ENCODE measurements at regions not wholly inside any gene's neighbourhood (a gene's known extent, or its start where the extent isn't known, plus 50 kb on each side); places are given as distances from the start of the nearest gene placed in this dataset.
A peak's percentile ranks its signal among the peaks of the same experiment; 100 is the strongest.

DNA sequence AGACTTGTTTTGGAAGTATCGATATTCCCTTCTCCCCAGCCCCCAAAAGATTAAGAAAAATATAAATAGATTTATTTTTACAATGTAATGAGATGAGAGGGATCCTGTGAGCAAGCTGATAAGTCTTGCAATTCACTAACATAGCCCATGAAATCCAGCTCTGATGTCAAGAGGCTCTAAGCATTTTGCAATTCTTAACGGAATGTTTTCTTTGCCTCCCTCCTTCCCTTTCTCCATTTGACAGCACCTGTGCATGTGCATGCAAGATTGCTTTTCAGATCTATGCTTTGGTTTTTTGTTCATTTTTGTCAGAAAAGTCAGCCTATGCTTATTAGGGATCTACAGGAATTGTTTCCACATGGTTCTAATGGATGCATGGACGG is 169.9 kb downstream of the SLIT2 start:
- Histone ChIP-seq H3K4me1 (ENCODE audit: insufficient read depth, insufficient read length) (no peaks in the 10 kb centered on the region), H3K9me3 (ENCODE audit: insufficient read depth, low read length) (no peaks in the 10 kb centered on the region), H3K9ac (ENCODE audit: insufficient read length, low read depth) (no peak overlapping the region), H3K4me3 (ENCODE audit: insufficient read length, low read depth) (no peak overlapping the region), H3K36me3 (ENCODE audit: insufficient read depth, insufficient read length, low read length) (no peaks in the 10 kb centered on the region), H3K27me3 (ENCODE audit: insufficient read depth, insufficient read length) (no peaks in the 10 kb centered on the region)
- no peak for TF ChIP-seq ZNF274 (IDR thresholded peaks at IDR 0.05; ENCODE audit: low read depth, low read length)
- TF ChIP-seq SUZ12 (IDR thresholded peaks at IDR 0.05; ENCODE audit: extremely low read depth, insufficient read depth, insufficient read length) = no peak
- TF ChIP-seq YY1 (IDR thresholded peaks at IDR 0.05; ENCODE audit: insufficient read depth, insufficient read length) = no peak
- no peak for DNase-seq (ENCODE audit: low read depth, low spot score)

DNA sequence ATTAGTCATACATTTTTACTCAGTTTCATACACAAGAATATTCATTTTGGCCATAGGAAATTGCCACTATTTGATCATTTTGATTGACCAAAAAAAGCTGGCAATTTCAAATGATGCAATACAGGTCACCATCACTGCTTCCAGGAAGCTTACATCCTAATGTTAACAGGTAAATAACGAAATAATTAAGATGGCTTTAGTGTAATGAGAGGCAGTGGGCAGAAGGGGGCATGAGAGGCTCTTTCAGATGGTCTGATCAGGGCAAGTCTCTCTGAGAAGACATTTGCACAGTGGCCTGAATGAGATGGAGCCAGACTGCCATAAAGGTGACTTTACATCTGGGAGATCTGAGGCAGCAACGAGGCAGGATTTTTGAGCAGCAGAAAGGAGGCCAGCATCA is 170.7 kb downstream of the SLIT2 start:
- Histone ChIP-seq H3K4me3 (ENCODE audit: insufficient read length, low read depth) (no peak overlapping the region), H3K36me3 (ENCODE audit: insufficient read depth, insufficient read length, low read length) (no peaks in the 10 kb centered on the region), H3K9me3 (ENCODE audit: insufficient read depth, low read length) (no peaks in the 10 kb centered on the region), H3K9ac (ENCODE audit: insufficient read length, low read depth) (no peak overlapping the region), H3K27me3 (ENCODE audit: insufficient read depth, insufficient read length) (no peaks in the 10 kb centered on the region), H3K4me1 (ENCODE audit: insufficient read depth, insufficient read length) (no peaks in the 10 kb centered on the region)
- DNase-seq (ENCODE audit: low read depth, low spot score) = peak; percentile 61
- TF ChIP-seq ZNF274 (IDR thresholded peaks at IDR 0.05; ENCODE audit: low read depth, low read length) (no peak), SUZ12 (IDR thresholded peaks at IDR 0.05; ENCODE audit: extremely low read depth, insufficient read depth, insufficient read length) (no peak), YY1 (IDR thresholded peaks at IDR 0.05; ENCODE audit: insufficient read depth, insufficient read length) (no peak)

GRCh38 chr4:20423420-20423819 is 171.7 kb downstream of the SLIT2 start:
- Histone ChIP-seq H3K36me3 (ENCODE audit: insufficient read depth, insufficient read length, low read length) (no peaks in the 10 kb centered on the region), H3K4me1 (ENCODE audit: insufficient read depth, insufficient read length) (no peaks in the 10 kb centered on the region), H3K9me3 (ENCODE audit: insufficient read depth, low read length) (no peaks in the 10 kb centered on the region), H3K4me3 (ENCODE audit: insufficient read length, low read depth) (no peak overlapping the region), H3K9ac (ENCODE audit: insufficient read length, low read depth) (no peak overlapping the region), H3K27me3 (ENCODE audit: insufficient read depth, insufficient read length) (no peaks in the 10 kb centered on the region)
- DNase-seq (ENCODE audit: low read depth, low spot score) = no peak
- no peak for TF ChIP-seq SUZ12 (IDR thresholded peaks at IDR 0.05; ENCODE audit: extremely low read depth, insufficient read depth, insufficient read length)

- H3K9me3 ChIP-seq (ENCODE audit: insufficient read depth, low read length) = no peaks in the 10 kb centered on the region
- H3K4me3 ChIP-seq (ENCODE audit: insufficient read length, low read depth) = no peak overlapping the region
- H3K36me3 ChIP-seq (ENCODE audit: insufficient read depth, insufficient read length, low read length) = no peaks in the 10 kb centered on the region
- H3K9ac ChIP-seq (ENCODE audit: insufficient read length, low read depth) = no peak overlapping the region
- no peak for TF ChIP-seq YY1 (IDR thresholded peaks at IDR 0.05; ENCODE audit: insufficient read depth, insufficient read length)
- TF ChIP-seq SUZ12 (IDR thresholded peaks at IDR 0.05; ENCODE audit: extremely low read depth, insufficient read depth, insufficient read length) = no peak
- no peak for TF ChIP-seq ZNF274 (IDR thresholded peaks at IDR 0.05; ENCODE audit: low read depth, low read length)
- no peaks in the 10 kb centered on the region for H3K4me1 ChIP-seq (ENCODE audit: insufficient read depth, insufficient read length)
- DNase-seq (ENCODE audit: low read depth, low spot score) = no peak
- H3K27me3 ChIP-seq (ENCODE audit: insufficient read depth, insufficient read length) = no peaks in the 10 kb centered on the region
Observed at GRCh38 chr4:20426028-20426427, 174.3 kb downstream of the SLIT2 start.

- Histone ChIP-seq H3K4me3 (ENCODE audit: insufficient read length, low read depth) (no peak overlapping the region), H3K27me3 (ENCODE audit: insufficient read depth, insufficient read length) (no peaks in the 10 kb centered on the region), H3K36me3 (ENCODE audit: insufficient read depth, insufficient read length, low read length) (no peaks in the 10 kb centered on the region), H3K9ac (ENCODE audit: insufficient read length, low read depth) (no peak overlapping the region), H3K9me3 (ENCODE audit: insufficient read depth, low read length) (no peaks in the 10 kb centered on the region), H3K4me1 (ENCODE audit: insufficient read depth, insufficient read length) (no peaks in the 10 kb centered on the region)
- DNase-seq (ENCODE audit: low read depth, low spot score) = no peak
- TF ChIP-seq SUZ12 (IDR thresholded peaks at IDR 0.05; ENCODE audit: extremely low read depth, insufficient read depth, insufficient read length) (no peak), YY1 (IDR thresholded peaks at IDR 0.05; ENCODE audit: insufficient read depth, insufficient read length) (no peak), ZNF274 (IDR thresholded peaks at IDR 0.05; ENCODE audit: low read depth, low read length) (no peak)
Observed at GRCh38 chr4:20428436-20429160, 176.9 kb downstream of the SLIT2 start.

- DNase-seq (ENCODE audit: low read depth, low spot score) = no peak
- Histone ChIP-seq H3K36me3 (ENCODE audit: insufficient read depth, insufficient read length, low read length) (no peaks in the 10 kb centered on the region), H3K9ac (ENCODE audit: insufficient read length, low read depth) (no peak overlapping the region), H3K9me3 (ENCODE audit: insufficient read depth, low read length) (no peaks in the 10 kb centered on the region), H3K27me3 (ENCODE audit: insufficient read depth, insufficient read length) (no peaks in the 10 kb centered on the region), H3K4me3 (ENCODE audit: insufficient read length, low read depth) (no peak overlapping the region), H3K4me1 (ENCODE audit: insufficient read depth, insufficient read length) (no peaks in the 10 kb centered on the region)
- TF ChIP-seq ZNF274 (IDR thresholded peaks at IDR 0.05; ENCODE audit: low read depth, low read length) (no peak), YY1 (IDR thresholded peaks at IDR 0.05; ENCODE audit: insufficient read depth, insufficient read length) (no peak), SUZ12 (IDR thresholded peaks at IDR 0.05; ENCODE audit: extremely low read depth, insufficient read depth, insufficient read length) (no peak)
Observed at GRCh38 chr4:20430259-20430941, 178.7 kb downstream of the SLIT2 start.

- no peak for DNase-seq (ENCODE audit: low read depth, low spot score)
- Histone ChIP-seq H3K9ac (ENCODE audit: insufficient read length, low read depth) (no peak overlapping the region), H3K9me3 (ENCODE audit: insufficient read depth, low read length) (no peaks in the 10 kb centered on the region), H3K4me3 (ENCODE audit: insufficient read length, low read depth) (no peak overlapping the region), H3K27me3 (ENCODE audit: insufficient read depth, insufficient read length) (no peaks in the 10 kb centered on the region), H3K4me1 (ENCODE audit: insufficient read depth, insufficient read length) (no peaks in the 10 kb centered on the region), H3K36me3 (ENCODE audit: insufficient read depth, insufficient read length, low read length) (no peaks in the 10 kb centered on the region)
- TF ChIP-seq SUZ12 (IDR thresholded peaks at IDR 0.05; ENCODE audit: extremely low read depth, insufficient read depth, insufficient read length) (no peak), YY1 (IDR thresholded peaks at IDR 0.05; ENCODE audit: insufficient read depth, insufficient read length) (no peak), ZNF274 (IDR thresholded peaks at IDR 0.05; ENCODE audit: low read depth, low read length) (no peak)
Observed at GRCh38 chr4:20431543-20431951, 179.8 kb downstream of the SLIT2 start.
